GM19397 (cell line): ENCODE measurements at regions not wholly inside any gene's neighbourhood (a gene's known extent, or its start where the extent isn't known, plus 50 kb on each side); places are given as distances from the start of the nearest gene placed in this dataset.
"Not testable (repeated sequence)": the region's sequence is repeated elsewhere in the genome, so short reads cannot be mapped to it uniquely, and the experiment has no call there.

Experiments
- ATAC-seq: cut with Tn5 transposase; IDR thresholded peaks from one replicate; pipeline ENCODE4 v1.9.1; 2021; ENCODE audit warnings: mild to moderate bottlenecking, moderate library complexity; ENCODE audit not compliant: unreplicated experiment

DNA sequence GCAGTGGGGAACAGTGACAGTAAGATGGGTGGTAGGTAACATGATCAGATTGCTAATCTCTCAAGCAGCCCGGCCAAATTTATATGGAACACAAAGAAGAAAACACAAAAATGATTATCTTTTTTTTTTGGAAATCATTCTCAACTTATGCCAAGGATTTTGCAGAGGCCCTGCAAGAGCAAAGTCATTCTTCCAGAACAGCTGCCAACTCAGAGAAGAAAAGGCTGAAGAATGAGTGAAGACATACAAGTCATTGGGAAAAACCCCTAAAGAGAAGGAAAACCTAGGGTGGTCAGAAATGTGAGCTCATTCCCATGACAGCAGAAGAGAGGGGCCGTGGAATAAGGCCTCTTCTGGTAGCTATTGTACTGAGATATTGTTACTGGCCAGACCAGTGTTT lies 246.7 kb downstream of the SHOX2 start:
- no peak for ATAC-seq

GRCh38 chr3:157858821-157859220 lies 247.4 kb downstream of the SHOX2 start:
- no peak for ATAC-seq

DNA sequence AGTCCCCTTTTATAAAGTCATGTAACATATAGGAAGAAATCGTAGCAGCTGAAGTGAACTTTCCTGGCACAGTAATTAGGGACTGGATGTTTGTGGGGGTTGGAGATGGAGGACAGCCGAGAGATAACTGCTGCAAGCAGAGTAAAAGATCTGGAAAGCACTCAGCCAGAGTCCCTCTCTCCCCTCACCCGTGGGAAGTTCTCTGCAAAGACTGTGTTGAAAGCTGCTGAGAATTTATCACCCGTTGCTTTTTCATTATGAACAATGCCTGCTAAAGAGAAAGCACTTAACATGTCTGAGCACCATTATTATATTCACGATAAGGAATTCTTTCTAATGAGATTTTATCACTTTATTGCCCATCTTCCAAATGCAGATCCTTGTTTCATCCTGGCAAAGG lies 248.8 kb downstream of the SHOX2 start:
- ATAC-seq = no peak

DNA sequence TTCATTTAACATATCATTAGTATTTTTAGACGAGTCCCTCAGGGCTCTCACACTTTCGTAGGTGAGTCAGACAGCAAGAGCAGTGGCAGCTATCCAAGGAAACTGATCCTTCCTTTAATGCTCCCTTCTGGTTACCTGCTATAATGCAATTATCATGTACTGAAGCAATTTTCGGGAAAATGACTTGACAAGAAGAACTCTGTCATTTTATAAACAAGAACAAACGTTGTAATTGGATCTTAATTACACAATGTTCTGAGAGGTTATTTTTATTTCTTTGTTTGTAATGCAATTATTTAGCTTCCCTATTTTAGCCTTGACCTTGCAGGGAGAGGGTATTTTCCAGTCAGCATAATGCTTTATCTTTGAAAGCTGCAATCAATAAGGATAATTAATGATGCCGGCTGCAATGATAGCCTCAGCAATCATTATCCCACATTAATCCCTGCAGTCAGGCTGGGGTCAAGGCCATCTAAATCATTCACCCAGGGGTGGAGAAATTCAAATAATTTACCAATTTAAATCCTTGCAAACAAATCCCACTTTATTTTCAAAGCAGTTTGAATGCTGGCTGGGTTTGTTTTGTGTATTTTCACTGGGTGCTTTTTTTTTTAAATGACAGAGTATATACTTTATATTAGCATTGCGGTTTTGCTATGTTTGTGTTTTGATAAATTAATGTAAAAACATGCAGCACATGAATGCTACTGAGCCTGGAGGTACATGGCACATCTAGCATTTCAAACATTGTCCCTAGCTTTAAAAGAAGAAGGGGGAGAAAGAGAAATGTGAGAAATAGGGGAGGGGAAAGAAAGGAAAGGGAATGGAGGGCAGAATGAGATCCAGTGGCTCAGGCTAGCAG lies 249.9 kb downstream of the SHOX2 start:
- ATAC-seq = no peak

- ATAC-seq = not testable (repeated sequence)
Measured at GRCh38 chr3:157845839-157846238, 260.4 kb downstream of the SHOX2 start.

DNA sequence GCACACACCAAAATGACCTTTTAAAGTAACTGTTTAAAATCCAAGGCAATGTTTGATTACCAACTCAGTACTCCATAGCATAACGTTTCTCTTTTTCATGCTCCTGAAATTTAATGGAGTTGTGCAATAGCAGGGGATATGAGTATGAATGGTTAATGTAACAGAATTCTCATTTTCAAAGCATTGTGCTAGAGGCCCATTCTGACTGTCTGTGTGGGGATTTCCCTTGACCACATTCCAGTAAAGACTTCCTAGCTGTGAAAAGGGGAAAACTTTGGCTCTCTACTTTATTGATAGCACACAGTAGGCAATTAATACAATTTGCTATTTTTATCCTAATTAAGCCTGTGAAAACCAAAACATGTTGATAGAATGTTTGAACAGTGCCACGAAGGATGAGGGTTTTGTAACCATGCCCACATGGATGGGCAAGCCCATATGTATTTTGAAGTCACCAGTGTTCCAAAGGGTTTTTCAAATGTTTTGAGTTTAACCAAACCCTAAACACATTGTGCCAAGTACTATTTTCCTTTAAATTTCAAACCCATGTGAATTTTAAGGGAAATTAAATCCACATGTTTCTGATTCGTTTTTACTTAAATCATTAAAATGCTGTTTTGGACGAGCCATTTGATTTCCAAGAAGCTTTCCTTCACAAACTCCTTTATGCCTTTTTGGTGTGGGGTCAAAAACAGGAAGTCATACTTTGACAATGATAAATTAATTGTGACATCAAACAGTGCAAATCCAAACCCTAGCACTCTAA lies 261.2 kb downstream of the SHOX2 start:
- ATAC-seq = no peak

GRCh38 chr3:157844216-157844615 lies 262.0 kb downstream of the SHOX2 start:
- no peak for ATAC-seq

DNA sequence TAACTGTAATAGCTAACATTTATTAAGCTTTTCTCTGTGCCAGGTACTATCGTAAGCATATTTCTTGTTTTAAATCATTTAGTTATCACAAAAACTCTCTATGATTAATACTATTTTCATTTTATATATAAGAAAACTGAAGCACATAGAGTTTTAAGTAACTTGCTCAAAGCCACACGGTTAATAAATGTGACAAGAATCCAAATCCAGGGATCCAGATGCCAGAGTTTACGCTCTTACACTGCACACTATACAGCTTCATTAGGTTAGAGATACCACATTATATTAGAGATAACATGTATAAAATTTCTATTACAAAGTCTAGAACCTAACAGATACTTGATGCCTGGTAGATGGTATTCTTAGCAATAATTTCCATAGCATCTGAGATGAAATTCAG lies 265.2 kb downstream of the SHOX2 start:
- no peak for ATAC-seq

- ATAC-seq = no peak
Measured at GRCh38 chr3:157840564-157840963, 265.7 kb downstream of the SHOX2 start.

GRCh38 chr3:157838457-157838856 lies 267.8 kb downstream of the SHOX2 start:
- ATAC-seq = no peak

- ATAC-seq = no peak
Measured at GRCh38 chr3:157837336-157837735, 268.9 kb downstream of the SHOX2 start.

- ATAC-seq = no peak
Measured at GRCh38 chr3:157836022-157836421, 270.2 kb downstream of the SHOX2 start.

DNA sequence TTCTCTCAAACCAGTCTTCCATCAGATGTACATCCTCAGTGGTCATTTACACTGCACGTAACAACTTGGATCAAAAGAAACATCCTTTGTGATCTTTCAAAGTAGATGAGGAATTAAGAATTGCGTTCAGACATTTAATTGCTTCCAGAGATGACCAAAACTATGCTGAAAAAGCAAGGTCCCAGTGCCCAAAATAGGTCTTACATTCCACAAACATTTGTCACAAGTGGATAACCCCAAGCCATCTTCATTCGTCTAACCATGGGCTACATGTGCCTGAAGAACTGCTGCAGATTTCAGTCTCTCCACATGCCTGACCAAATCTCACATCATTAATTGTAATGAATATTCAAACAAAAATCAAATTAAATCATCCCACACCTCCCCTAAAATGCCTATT lies 273.6 kb downstream of the SHOX2 start:
- ATAC-seq = no peak

GRCh38 chr3:157830556-157831236 lies 275.5 kb downstream of the SHOX2 start:
- ATAC-seq = no peak

- ATAC-seq = no peak
Measured at GRCh38 chr3:157829786-157830185, 276.4 kb downstream of the SHOX2 start.

DNA sequence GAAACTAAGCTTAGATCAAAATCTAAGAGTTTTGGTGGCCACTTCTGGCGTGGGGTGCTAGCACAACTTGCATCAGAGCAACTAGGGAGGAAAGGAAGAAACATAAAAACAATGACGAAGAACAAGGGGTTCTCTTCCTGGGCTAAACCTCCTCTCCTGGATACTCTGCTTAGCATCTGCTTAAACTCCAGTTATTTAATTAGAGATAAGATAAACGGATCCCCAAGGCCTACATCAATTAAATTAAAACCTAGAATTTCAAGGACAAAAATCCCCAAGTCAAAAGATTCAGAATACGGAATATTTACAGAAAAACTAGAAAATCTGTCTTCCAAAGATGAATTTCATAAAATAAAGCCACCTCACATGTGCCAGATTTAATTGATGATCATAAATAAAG lies 281.9 kb downstream of the SHOX2 start:
- ATAC-seq = no peak

DNA sequence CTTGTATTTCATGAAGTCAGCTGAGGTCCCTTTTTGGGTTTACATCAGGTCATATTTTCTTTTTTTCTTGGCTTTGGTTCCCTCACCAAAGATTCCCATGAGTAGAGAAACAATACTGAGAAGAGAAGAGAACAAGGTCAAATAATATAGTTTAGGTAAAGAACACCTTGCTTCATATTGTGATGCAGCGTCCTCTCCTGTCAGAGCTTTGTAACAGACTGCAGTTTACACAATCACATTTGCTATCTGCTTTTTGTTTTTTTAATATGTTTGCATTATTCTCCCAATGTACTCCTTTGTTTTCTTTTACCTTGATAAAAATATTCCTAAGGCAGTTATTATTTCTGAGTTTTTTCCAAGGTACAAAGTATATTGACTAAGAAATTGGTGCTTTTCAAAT lies 283.2 kb downstream of the SHOX2 start:
- no peak for ATAC-seq

GRCh38 chr3:157820157-157820517 lies 286.1 kb downstream of the SHOX2 start:
- ATAC-seq = no peak

GRCh38 chr3:157819270-157820156 lies 286.7 kb downstream of the SHOX2 start:
- no peak for ATAC-seq

- ATAC-seq = no peak
Measured at GRCh38 chr3:157816896-157817295, 289.3 kb downstream of the SHOX2 start.

DNA sequence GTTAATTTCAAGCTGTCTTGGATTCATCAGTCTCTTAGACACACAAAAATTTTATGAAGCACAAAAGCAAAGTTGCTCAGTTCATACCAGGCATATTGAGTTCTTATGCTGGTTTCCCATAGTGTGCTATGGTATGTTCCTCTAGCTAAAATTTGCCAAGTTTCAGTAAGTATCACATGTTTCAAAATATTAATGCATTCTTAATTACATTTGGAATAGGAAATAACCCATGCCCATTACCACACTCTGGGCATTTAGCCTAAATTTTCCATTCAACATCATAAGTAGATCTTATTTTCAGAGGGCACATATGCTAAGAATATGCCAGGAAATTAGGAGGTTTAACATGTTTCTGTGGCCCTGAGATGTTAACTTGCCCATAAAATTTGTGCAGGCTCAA lies 289.9 kb downstream of the SHOX2 start:
- ATAC-seq = no peak
